H1 (cell line): ENCODE measurements at regions not wholly inside any gene's neighbourhood (a gene's known extent, or its start where the extent isn't known, plus 50 kb on each side); places are given as distances from the start of the nearest gene placed in this dataset.

ENCODE experiments used
- CTCF ChIA-PET: fragments of 300-600 bp; sonication (Branson Sonifier 250); formaldehyde crosslinking; loops from one replicate; lab custom pipeline; 2021; ENCODE audit not compliant: partially characterized antibody; lab: Charles Lee
- POLR2A ChIA-PET: fragments of 300-600 bp; sonication (Branson Sonifier 250); formaldehyde crosslinking; loops from one replicate; lab custom pipeline; 2021; ENCODE audit warnings: inconsistent platforms; ENCODE audit not compliant: partially characterized antibody; lab: Charles Lee
- DNase-seq, 2 experiments: peaks; one replicate each; pipeline versions ENCODE4 v3.0.0 to v3.0.0-alpha.2; 2010 to 2022; ENCODE audit warnings: low spot score in 2 of 2, low read depth in 1 of 2, mixed read lengths in 1 of 2
- FAIRE-seq: peaks from 2 replicates; lab custom pipeline; 2011; peaks lifted over from hg19 to GRCh38; lab: Jason Lieb, UNC
- H2AFZ ChIP-seq: 2 replicates; pipeline ENCODE4 v1.8.1; 2012; ENCODE audit warnings: low read length, inconsistent platforms
- H2AK5ac ChIP-seq: 2 replicates; pipeline ENCODE4 v1.6.1; 2013; ENCODE audit warnings: low read depth, low read length
- H2BK120ac ChIP-seq: replicated peaks from 2 replicates; pipeline ENCODE3; 2013; ENCODE audit warnings: low read depth, low read length, inconsistent platforms
- H2BK12ac ChIP-seq: 2 replicates; pipeline ENCODE4 v1.6.1; 2013; ENCODE audit warnings: low read depth, low read length
- H2BK15ac ChIP-seq: 2 replicates; pipeline ENCODE4 v1.6.1; 2013; ENCODE audit warnings: low read length
- H2BK20ac ChIP-seq: 2 replicates; pipeline ENCODE4 v1.6.1; 2013; ENCODE audit warnings: low read length
- H2BK5ac ChIP-seq: 2 replicates; pipeline ENCODE4 v1.6.1; 2013; ENCODE audit warnings: low read depth, low read length
- H3K14ac ChIP-seq: 2 replicates; pipeline ENCODE4 v1.6.1; 2013; ENCODE audit warnings: inconsistent platforms; ENCODE audit not compliant: insufficient read length
- H3K18ac ChIP-seq: 2 replicates; pipeline ENCODE4 v1.6.1; 2013; ENCODE audit warnings: low read length; ENCODE audit errors: extremely low read depth
- H3K23ac ChIP-seq: 2 replicates; pipeline ENCODE4 v1.6.1; 2013; ENCODE audit warnings: inconsistent platforms; ENCODE audit not compliant: insufficient read length
- H3K23me2 ChIP-seq: 2 replicates; pipeline ENCODE4 v1.6.1; 2013; ENCODE audit warnings: low read depth, low read length
- H3K27ac ChIP-seq: 2 replicates; pipeline ENCODE4 v1.6.1; 2011; ENCODE audit warnings: low read depth, low read length, inconsistent platforms
- H3K27me3 ChIP-seq, 4 experiments: replicated peaks in 1 of 4; 1 replicate in 1 of 4; 2 replicates in 3 of 4; pipeline versions ENCODE4 v1.6.1 to v1.8.1; 2011 to 2013; ENCODE audit warnings: low read length in 3 of 4, mild to moderate bottlenecking in 3 of 4, inconsistent platforms in 2 of 4, mixed read lengths in 2 of 4, moderate library complexity in 1 of 4; ENCODE audit not compliant: control insufficient read depth in 3 of 4, insufficient read depth in 3 of 4; ENCODE audit errors: extremely low read depth in 1 of 4
- H3K36me3 ChIP-seq, 4 experiments: 2 replicates each; pipeline versions ENCODE4 v1.6.1 to v1.8.1; 2011 to 2013; ENCODE audit warnings: mild to moderate bottlenecking in 4 of 4, low read length in 3 of 4, moderate library complexity in 2 of 4, control low read depth in 1 of 4, inconsistent platforms in 1 of 4; ENCODE audit not compliant: insufficient read depth in 4 of 4, control insufficient read depth in 2 of 4
- H3K4ac ChIP-seq: replicated peaks from 2 replicates; pipeline ENCODE3; 2013; ENCODE audit warnings: low read length, low read depth, mixed read lengths, inconsistent platforms; ENCODE audit not compliant: insufficient read length
- H3K4me1 ChIP-seq, 4 experiments: replicated peaks in 1 of 4; 1 replicate in 1 of 4; 2 replicates in 3 of 4; pipeline versions ENCODE4 v1.6.1 to v1.8.1; 2011 to 2013; ENCODE audit warnings: low read length in 3 of 4, inconsistent platforms in 2 of 4, mixed read lengths in 1 of 4; ENCODE audit not compliant: insufficient read depth in 4 of 4, control insufficient read depth in 3 of 4
- H3K4me2 ChIP-seq, 2 experiments: 2 replicates each; pipeline versions ENCODE4 v1.6.1 to v1.8.1; 2011 to 2013; ENCODE audit warnings: low read depth in 2 of 2, low read length in 2 of 2, control low read depth in 1 of 2, inconsistent platforms in 1 of 2, mild to moderate bottlenecking in 1 of 2; ENCODE audit not compliant: insufficient read depth in 1 of 2
- H3K4me3 ChIP-seq, 4 experiments: fragments of 200-600, 300-600 bp in 1 of 4; sonication (generic), shearing (Covaris generic), sonication (Bioruptor Twin) in 1 of 4; 2 replicates each; pipeline versions ENCODE4 v1.5.1 to v1.8.1; 2011 to 2016; ENCODE audit warnings: low read length in 4 of 4, low read depth in 3 of 4, control low read depth in 2 of 4, inconsistent platforms in 2 of 4, mild to moderate bottlenecking in 2 of 4, mixed read lengths in 1 of 4, moderate library complexity in 1 of 4; ENCODE audit not compliant: insufficient read depth in 2 of 4; ENCODE audit errors: extremely low read depth in 1 of 4
- H3K56ac ChIP-seq: replicated peaks from 2 replicates; pipeline ENCODE3; 2013; ENCODE audit warnings: low read depth, mild to moderate bottlenecking, mixed read lengths, low read length, inconsistent platforms; ENCODE audit not compliant: insufficient read length
- H3K79me1 ChIP-seq: 2 replicates; pipeline ENCODE4 v1.6.1; 2013; ENCODE audit warnings: low read depth, low read length, control low read depth
- H3K79me2 ChIP-seq, 2 experiments: 2 replicates each; pipeline versions ENCODE4 v1.6.1 to v1.8.1; 2012 to 2013; ENCODE audit warnings: low read length in 2 of 2, mild to moderate bottlenecking in 2 of 2, inconsistent platforms in 1 of 2; ENCODE audit not compliant: insufficient read depth in 2 of 2, control insufficient read depth in 1 of 2
- H3K9ac ChIP-seq, 4 experiments: replicated peaks in 1 of 4; 1 replicate in 1 of 4; 2 replicates in 3 of 4; pipeline versions ENCODE4 v1.6.1 to v1.8.1; 2011 to 2013; ENCODE audit warnings: low read depth in 3 of 4, low read length in 3 of 4, control low read depth in 2 of 4, mild to moderate bottlenecking in 2 of 4, moderate library complexity in 2 of 4, inconsistent platforms in 1 of 4; ENCODE audit errors: extremely low read depth in 1 of 4
- H3K9me3 ChIP-seq, 2 experiments: 2 replicates each; pipeline versions ENCODE4 v1.6.1 to v1.8.1; 2012 to 2013; ENCODE audit warnings: mild to moderate bottlenecking in 2 of 2, moderate library complexity in 2 of 2, control low read depth in 1 of 2, inconsistent platforms in 1 of 2, low read depth in 1 of 2, low read length in 1 of 2, mixed read lengths in 1 of 2; ENCODE audit not compliant: insufficient read depth in 2 of 2
- H4K20me1 ChIP-seq, 2 experiments: replicated peaks in 1 of 2; 2 replicates each; pipeline versions ENCODE3 to v1.8.1; 2011 to 2013; ENCODE audit warnings: inconsistent platforms in 2 of 2, low read length in 2 of 2, mild to moderate bottlenecking in 1 of 2; ENCODE audit not compliant: insufficient read depth in 2 of 2, control insufficient read depth in 1 of 2
- H4K5ac ChIP-seq: 2 replicates; pipeline ENCODE4 v1.6.1; 2013; ENCODE audit warnings: low read length, low read depth, mixed read lengths, inconsistent platforms; ENCODE audit not compliant: insufficient read length
- H4K8ac ChIP-seq: 2 replicates; pipeline ENCODE4 v1.8.0; 2013; ENCODE audit warnings: mild to moderate bottlenecking, moderate library complexity, low read length, inconsistent platforms; ENCODE audit not compliant: insufficient read depth; ENCODE audit errors: extremely low read depth
- H4K91ac ChIP-seq: replicated peaks from 2 replicates; pipeline ENCODE3; 2013; ENCODE audit warnings: low read length, mixed read lengths, inconsistent platforms; ENCODE audit not compliant: insufficient read length
- BCL11A ChIP-seq, 2 experiments: IDR thresholded peaks; one replicate each; pipeline ENCODE4 v1.6.1; 2011; ENCODE audit warnings: low read depth in 2 of 2, low read length in 2 of 2, mild to moderate bottlenecking in 2 of 2
- CHD1 ChIP-seq: IDR thresholded peaks from 2 replicates; pipeline ENCODE4 v1.6.1; 2012; ENCODE audit warnings: low read depth, low read length, improper control_type of control experiment
- CHD2 ChIP-seq: IDR thresholded peaks from 2 replicates; pipeline ENCODE4 v1.6.1; 2012; ENCODE audit warnings: low read length, improper control_type of control experiment
- CTBP2 ChIP-seq: IDR thresholded peaks from 2 replicates; pipeline ENCODE4 v1.7.0; 2011; ENCODE audit warnings: borderline replicate concordance, mild to moderate bottlenecking, moderate library complexity, mixed read lengths, low read length; ENCODE audit not compliant: insufficient read depth, insufficient read length
- EZH2 ChIP-seq: fragments of 200-600 bp; sonication (generic); IDR thresholded peaks from 2 replicates; pipeline ENCODE4 v1.7.1; 2012; ENCODE audit warnings: low read depth, mild to moderate bottlenecking, moderate library complexity, low read length, inconsistent platforms; ENCODE audit not compliant: severe bottlenecking
- JUND ChIP-seq: IDR thresholded peaks from 2 replicates; pipeline ENCODE4 v1.6.1; 2011; ENCODE audit warnings: mild to moderate bottlenecking, improper control_type of control experiment, low read length
- NANOG ChIP-seq: IDR thresholded peaks from 2 replicates; pipeline ENCODE4 v1.6.1; 2011; ENCODE audit warnings: low read length, low read depth, mild to moderate bottlenecking, inconsistent platforms; ENCODE audit not compliant: insufficient read depth, poor library complexity, severe bottlenecking
- NRF1 ChIP-seq: IDR thresholded peaks from 2 replicates; pipeline ENCODE4 v1.6.1; 2011; ENCODE audit warnings: mild to moderate bottlenecking, low read depth, low read length, improper control_type of control experiment
- POLR2A ChIP-seq, 2 experiments: IDR thresholded peaks; 1 replicate in 1 of 2; 2 replicates in 1 of 2; pipeline ENCODE4 v1.6.1; 2011; ENCODE audit warnings: low read depth in 2 of 2, low read length in 2 of 2, mild to moderate bottlenecking in 2 of 2; ENCODE audit errors: control extremely low read depth in 1 of 2
- RBBP5 ChIP-seq: IDR thresholded peaks from 2 replicates; pipeline ENCODE4 v1.7.1; 2012; ENCODE audit warnings: low read depth, mild to moderate bottlenecking, inconsistent platforms, low read length, moderate library complexity, borderline replicate concordance
- SIN3A ChIP-seq, 2 experiments: IDR thresholded peaks in 1 of 2; conservative IDR thresholded peaks in 1 of 2; 2 replicates each; pipeline ENCODE4 v1.6.1; 2011 to 2012; ENCODE audit warnings: low read length in 2 of 2, improper control_type of control experiment in 1 of 2, low read depth in 1 of 2, mild to moderate bottlenecking in 1 of 2
- SIRT6 ChIP-seq: IDR thresholded peaks from one replicate; pipeline ENCODE4 v1.7.1; 2012; ENCODE audit warnings: low read length, inconsistent platforms
- SIX5 ChIP-seq: IDR thresholded peaks from 2 replicates; pipeline ENCODE4 v1.6.1; 2011; ENCODE audit warnings: mild to moderate bottlenecking, low read depth, low read length
- SRF ChIP-seq: IDR thresholded peaks from 2 replicates; pipeline ENCODE4 v1.6.1; 2011; ENCODE audit warnings: mild to moderate bottlenecking, low read depth, low read length, moderate library complexity
- TAF1 ChIP-seq: IDR thresholded peaks from 2 replicates; pipeline ENCODE4 v1.6.1; 2011; ENCODE audit warnings: mild to moderate bottlenecking, low read depth, low read length
- WGBS, 2 experiments: shearing (Covaris generic) in 1 of 2; methylation state at CpG; one replicate each; pipeline versions ENCODE4 v1.1.6 to v1.1.7; 2013 to 2015; ENCODE audit warnings: low lambda C conversion rate in 2 of 2, mixed read lengths in 2 of 2, inconsistent platforms in 1 of 2, low coverage in 1 of 2, missing lambda C conversion rate in 1 of 2; ENCODE audit not compliant: insufficient replicate concordance in 2 of 2, insufficient coverage in 1 of 2, insufficient read length in 1 of 2; ENCODE audit errors: extremely low coverage in 1 of 2, missing lambda C conversion rate in 1 of 2; 5-methylcytosine and 5-hydroxymethylcytosine counted together

DNA sequence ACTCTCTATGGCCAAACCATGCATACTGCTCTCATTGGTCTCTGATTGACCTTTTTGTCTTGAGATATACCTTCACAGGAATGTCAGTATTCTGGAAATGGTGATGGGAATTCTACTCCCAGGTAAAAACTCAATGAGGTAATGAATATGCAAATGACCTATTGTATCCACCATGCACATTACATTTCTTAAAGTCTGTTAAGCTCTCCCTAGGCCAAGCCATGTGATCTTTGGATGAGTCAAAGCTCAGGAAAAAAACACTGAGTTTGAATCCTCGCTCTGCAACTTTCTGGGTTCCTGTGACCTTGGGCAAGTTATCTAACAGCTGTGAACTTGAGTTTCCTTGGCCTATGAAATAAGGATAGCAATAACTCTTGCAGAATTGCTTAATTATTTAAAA lies 175.4 kb downstream of the PPP1R2C start:
- no peak overlapping the region for H3K4ac ChIP-seq
- WGBS, 2 experiments, result 89% methylated on average over 1 of the region's 1 CpG; no CpG with 5 or more reads in 1 of the 2 experiments
- H2AK5ac ChIP-seq, result no peak overlapping the region
- H3K79me1 ChIP-seq, result no peaks in the 10 kb centered on the region
- DNase-seq, result no peak
- no peaks in the 10 kb centered on the region for H3K36me3 ChIP-seq
- H3K23me2 ChIP-seq, result no peaks in the 10 kb centered on the region
- H3K18ac ChIP-seq, result no peak overlapping the region
- TF ChIP-seq CTBP2 (no peak), SRF (no peak), SIX5 (no peak), RBBP5 (no peak), SIRT6 (no peak), NANOG (no peak), TAF1 (no peak), JUND (no peak), SIN3A (conservative IDR thresholded peaks at IDR 0.05 in 1 of 2, IDR thresholded peaks at IDR 0.05 in 1 of 2; ENCODE audit: low read depth in 1 of 2, low read length in 2 of 2) (no peak), BCL11A (IDR thresholded peaks at IDR 0.05; ENCODE audit: low read depth in 2 of 2, low read length in 2 of 2) (no peak), NRF1 (no peak), CHD2 (no peak), CHD1 (no peak), POLR2A (IDR thresholded peaks at IDR 0.05; ENCODE audit: control extremely low read depth in 1 of 2, low read depth in 2 of 2, low read length in 2 of 2) (no peak), EZH2 (no peak)
- TF ChIP-seq, all 59 proteins: peak for 0
- Histone ChIP-seq H2BK5ac (no peak overlapping the region), H4K8ac (no peak overlapping the region), H2BK20ac (no peak overlapping the region), H3K14ac (no peak overlapping the region), H3K27ac (no peak overlapping the region), H3K4me2 (no peak overlapping the region), H4K5ac (no peak overlapping the region), H3K9me3 (no peaks in the 10 kb centered on the region), H3K27me3 (no peaks in the 10 kb centered on the region), H4K20me1 (no peaks in the 10 kb centered on the region), H3K23ac (no peak overlapping the region), H3K4me3 (no peak overlapping the region), H2BK15ac (no peak overlapping the region), H4K91ac (no peak overlapping the region), H3K56ac (no peak overlapping the region), H3K9ac (no peak overlapping the region), H2AFZ (no peak overlapping the region), H2BK120ac (no peak overlapping the region), H3K79me2 (no peaks in the 10 kb centered on the region), H3K4me1 (no peaks in the 10 kb centered on the region), H2BK12ac (no peak overlapping the region)
- ChIA-PET CTCF (no interaction called here), POLR2A (no interaction called here)
- FAIRE-seq, result peak; percentile 73
